HEK293T (cell line): ENCODE measurements at regions not wholly inside any gene's neighbourhood (a gene's known extent, or its start where the extent isn't known, plus 50 kb on each side); places are given as distances from the start of the nearest gene placed in this dataset.

Experiments
- ARNT ChIP-seq: fragments of 450-650 bp; IDR thresholded peaks from 2 replicates; pipeline ENCODE4 v1.6.1; 2017; ENCODE audit warnings: mild to moderate bottlenecking
- CTBP1 ChIP-seq: fragments of 450-650 bp; IDR thresholded peaks from 2 replicates; pipeline ENCODE4 v1.6.1; 2016; ENCODE audit warnings: borderline replicate concordance
- FOXK2 ChIP-seq: fragments of 450-650 bp; IDR thresholded peaks from 2 replicates; pipeline ENCODE4 v1.6.1; 2016; ENCODE audit warnings: mild to moderate bottlenecking
- HDGF ChIP-seq: fragments of 450-650 bp; IDR thresholded peaks from 2 replicates; pipeline ENCODE4 v1.6.1; 2017; ENCODE audit warnings: antibody characterized with exemption, borderline replicate concordance
- L3MBTL2 ChIP-seq: fragments of 450-650 bp; conservative IDR thresholded peaks from 2 replicates; pipeline ENCODE4 v1.6.1; 2016; ENCODE audit warnings: mild to moderate bottlenecking
- SP1 ChIP-seq: fragments of 450-650 bp; IDR thresholded peaks from 2 replicates; pipeline ENCODE4 v1.6.1; 2017
- SUZ12 ChIP-seq: fragments of 450-650 bp; IDR thresholded peaks from 2 replicates; pipeline ENCODE4 v1.6.1; 2016; ENCODE audit warnings: mild to moderate bottlenecking
- TARDBP ChIP-seq: fragments of 450-650 bp; IDR thresholded peaks from 2 replicates; pipeline ENCODE4 v1.6.1; 2016
- ZNF384 ChIP-seq: fragments of 450-650 bp; IDR thresholded peaks from 2 replicates; pipeline ENCODE4 v1.6.1; 2016

DNA sequence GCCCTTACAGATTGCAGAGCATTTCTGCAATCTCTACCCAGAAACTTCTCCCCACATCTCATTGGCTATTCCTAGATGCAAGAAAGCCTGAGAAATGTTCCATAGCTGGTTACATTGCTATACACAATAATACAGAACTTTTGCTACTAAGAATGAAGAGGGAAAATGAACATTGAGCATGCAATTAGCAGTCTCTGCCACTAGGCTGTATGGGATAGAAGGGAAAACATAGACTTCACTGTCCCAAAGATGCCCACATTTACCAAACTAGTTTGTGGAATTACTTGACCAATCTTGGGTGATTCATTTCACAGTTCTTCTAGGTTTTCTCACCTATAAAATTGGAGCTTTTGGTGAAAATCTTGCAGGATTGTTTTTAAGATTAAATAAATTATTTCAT lies 265.7 kb upstream of the NT5C1B start:
- no peak for TF ChIP-seq L3MBTL2
- no peak for TF ChIP-seq ZNF384
- no peak for TF ChIP-seq CTBP1
- TF ChIP-seq SUZ12: no peak
- TF ChIP-seq SP1: no peak
- no peak for TF ChIP-seq FOXK2
- TF ChIP-seq TARDBP: no peak
- no peak for TF ChIP-seq ARNT
- TF ChIP-seq HDGF: no peak
